H1 (cell line): ENCODE measurements at regions not wholly inside any gene's neighbourhood (a gene's known extent, or its start where the extent isn't known, plus 50 kb on each side); places are given as distances from the start of the nearest gene placed in this dataset.

ENCODE experiments used
- CTCF ChIA-PET: fragments of 300-600 bp; sonication (Branson Sonifier 250); formaldehyde crosslinking; loops from one replicate; lab custom pipeline; 2021; ENCODE audit not compliant: partially characterized antibody; lab: Charles Lee
- POLR2A ChIA-PET: fragments of 300-600 bp; sonication (Branson Sonifier 250); formaldehyde crosslinking; loops from one replicate; lab custom pipeline; 2021; ENCODE audit warnings: inconsistent platforms; ENCODE audit not compliant: partially characterized antibody; lab: Charles Lee
- DNase-seq, 2 experiments: peaks; one replicate each; pipeline versions ENCODE4 v3.0.0 to v3.0.0-alpha.2; 2010 to 2022; ENCODE audit warnings: low spot score in 2 of 2, low read depth in 1 of 2, mixed read lengths in 1 of 2
- FAIRE-seq: peaks from 2 replicates; lab custom pipeline; 2011; peaks lifted over from hg19 to GRCh38; lab: Jason Lieb, UNC
- H2AFZ ChIP-seq: 2 replicates; pipeline ENCODE4 v1.8.1; 2012; ENCODE audit warnings: low read length, inconsistent platforms
- H2AK5ac ChIP-seq: 2 replicates; pipeline ENCODE4 v1.6.1; 2013; ENCODE audit warnings: low read depth, low read length
- H2BK120ac ChIP-seq: replicated peaks from 2 replicates; pipeline ENCODE3; 2013; ENCODE audit warnings: low read depth, low read length, inconsistent platforms
- H2BK12ac ChIP-seq: 2 replicates; pipeline ENCODE4 v1.6.1; 2013; ENCODE audit warnings: low read depth, low read length
- H2BK15ac ChIP-seq: 2 replicates; pipeline ENCODE4 v1.6.1; 2013; ENCODE audit warnings: low read length
- H2BK20ac ChIP-seq: 2 replicates; pipeline ENCODE4 v1.6.1; 2013; ENCODE audit warnings: low read length
- H2BK5ac ChIP-seq: 2 replicates; pipeline ENCODE4 v1.6.1; 2013; ENCODE audit warnings: low read depth, low read length
- H3K14ac ChIP-seq: 2 replicates; pipeline ENCODE4 v1.6.1; 2013; ENCODE audit warnings: inconsistent platforms; ENCODE audit not compliant: insufficient read length
- H3K18ac ChIP-seq: 2 replicates; pipeline ENCODE4 v1.6.1; 2013; ENCODE audit warnings: low read length; ENCODE audit errors: extremely low read depth
- H3K23ac ChIP-seq: 2 replicates; pipeline ENCODE4 v1.6.1; 2013; ENCODE audit warnings: inconsistent platforms; ENCODE audit not compliant: insufficient read length
- H3K23me2 ChIP-seq: 2 replicates; pipeline ENCODE4 v1.6.1; 2013; ENCODE audit warnings: low read depth, low read length
- H3K27ac ChIP-seq: 2 replicates; pipeline ENCODE4 v1.6.1; 2011; ENCODE audit warnings: low read depth, low read length, inconsistent platforms
- H3K27me3 ChIP-seq, 4 experiments: replicated peaks in 1 of 4; 1 replicate in 1 of 4; 2 replicates in 3 of 4; pipeline versions ENCODE4 v1.6.1 to v1.8.1; 2011 to 2013; ENCODE audit warnings: low read length in 3 of 4, mild to moderate bottlenecking in 3 of 4, inconsistent platforms in 2 of 4, mixed read lengths in 2 of 4, moderate library complexity in 1 of 4; ENCODE audit not compliant: control insufficient read depth in 3 of 4, insufficient read depth in 3 of 4; ENCODE audit errors: extremely low read depth in 1 of 4
- H3K36me3 ChIP-seq, 4 experiments: 2 replicates each; pipeline versions ENCODE4 v1.6.1 to v1.8.1; 2011 to 2013; ENCODE audit warnings: mild to moderate bottlenecking in 4 of 4, low read length in 3 of 4, moderate library complexity in 2 of 4, control low read depth in 1 of 4, inconsistent platforms in 1 of 4; ENCODE audit not compliant: insufficient read depth in 4 of 4, control insufficient read depth in 2 of 4
- H3K4ac ChIP-seq: replicated peaks from 2 replicates; pipeline ENCODE3; 2013; ENCODE audit warnings: low read length, low read depth, mixed read lengths, inconsistent platforms; ENCODE audit not compliant: insufficient read length
- H3K4me1 ChIP-seq, 4 experiments: replicated peaks in 1 of 4; 1 replicate in 1 of 4; 2 replicates in 3 of 4; pipeline versions ENCODE4 v1.6.1 to v1.8.1; 2011 to 2013; ENCODE audit warnings: low read length in 3 of 4, inconsistent platforms in 2 of 4, mixed read lengths in 1 of 4; ENCODE audit not compliant: insufficient read depth in 4 of 4, control insufficient read depth in 3 of 4
- H3K4me2 ChIP-seq, 2 experiments: 2 replicates each; pipeline versions ENCODE4 v1.6.1 to v1.8.1; 2011 to 2013; ENCODE audit warnings: low read depth in 2 of 2, low read length in 2 of 2, control low read depth in 1 of 2, inconsistent platforms in 1 of 2, mild to moderate bottlenecking in 1 of 2; ENCODE audit not compliant: insufficient read depth in 1 of 2
- H3K4me3 ChIP-seq, 4 experiments: fragments of 200-600, 300-600 bp in 1 of 4; sonication (generic), shearing (Covaris generic), sonication (Bioruptor Twin) in 1 of 4; 2 replicates each; pipeline versions ENCODE4 v1.5.1 to v1.8.1; 2011 to 2016; ENCODE audit warnings: low read length in 4 of 4, low read depth in 3 of 4, control low read depth in 2 of 4, inconsistent platforms in 2 of 4, mild to moderate bottlenecking in 2 of 4, mixed read lengths in 1 of 4, moderate library complexity in 1 of 4; ENCODE audit not compliant: insufficient read depth in 2 of 4; ENCODE audit errors: extremely low read depth in 1 of 4
- H3K56ac ChIP-seq: replicated peaks from 2 replicates; pipeline ENCODE3; 2013; ENCODE audit warnings: low read depth, mild to moderate bottlenecking, mixed read lengths, low read length, inconsistent platforms; ENCODE audit not compliant: insufficient read length
- H3K79me1 ChIP-seq: 2 replicates; pipeline ENCODE4 v1.6.1; 2013; ENCODE audit warnings: low read depth, low read length, control low read depth
- H3K79me2 ChIP-seq, 2 experiments: 2 replicates each; pipeline versions ENCODE4 v1.6.1 to v1.8.1; 2012 to 2013; ENCODE audit warnings: low read length in 2 of 2, mild to moderate bottlenecking in 2 of 2, inconsistent platforms in 1 of 2; ENCODE audit not compliant: insufficient read depth in 2 of 2, control insufficient read depth in 1 of 2
- H3K9ac ChIP-seq, 4 experiments: replicated peaks in 1 of 4; 1 replicate in 1 of 4; 2 replicates in 3 of 4; pipeline versions ENCODE4 v1.6.1 to v1.8.1; 2011 to 2013; ENCODE audit warnings: low read depth in 3 of 4, low read length in 3 of 4, control low read depth in 2 of 4, mild to moderate bottlenecking in 2 of 4, moderate library complexity in 2 of 4, inconsistent platforms in 1 of 4; ENCODE audit errors: extremely low read depth in 1 of 4
- H3K9me3 ChIP-seq, 2 experiments: 2 replicates each; pipeline versions ENCODE4 v1.6.1 to v1.8.1; 2012 to 2013; ENCODE audit warnings: mild to moderate bottlenecking in 2 of 2, moderate library complexity in 2 of 2, control low read depth in 1 of 2, inconsistent platforms in 1 of 2, low read depth in 1 of 2, low read length in 1 of 2, mixed read lengths in 1 of 2; ENCODE audit not compliant: insufficient read depth in 2 of 2
- H4K20me1 ChIP-seq, 2 experiments: replicated peaks in 1 of 2; 2 replicates each; pipeline versions ENCODE3 to v1.8.1; 2011 to 2013; ENCODE audit warnings: inconsistent platforms in 2 of 2, low read length in 2 of 2, mild to moderate bottlenecking in 1 of 2; ENCODE audit not compliant: insufficient read depth in 2 of 2, control insufficient read depth in 1 of 2
- H4K5ac ChIP-seq: 2 replicates; pipeline ENCODE4 v1.6.1; 2013; ENCODE audit warnings: low read length, low read depth, mixed read lengths, inconsistent platforms; ENCODE audit not compliant: insufficient read length
- H4K8ac ChIP-seq: 2 replicates; pipeline ENCODE4 v1.8.0; 2013; ENCODE audit warnings: mild to moderate bottlenecking, moderate library complexity, low read length, inconsistent platforms; ENCODE audit not compliant: insufficient read depth; ENCODE audit errors: extremely low read depth
- H4K91ac ChIP-seq: replicated peaks from 2 replicates; pipeline ENCODE3; 2013; ENCODE audit warnings: low read length, mixed read lengths, inconsistent platforms; ENCODE audit not compliant: insufficient read length
- ASH2L ChIP-seq: fragments of 200-600, 300-600 bp; sonication (generic); IDR thresholded peaks from one replicate; pipeline ENCODE4 v1.7.1; 2017; ENCODE audit warnings: low read length
- EGR1 ChIP-seq: IDR thresholded peaks from 2 replicates; pipeline ENCODE4 v1.6.1; 2011; ENCODE audit warnings: low read depth, low read length, borderline replicate concordance
- GABPA ChIP-seq: IDR thresholded peaks from 2 replicates; pipeline ENCODE4 v1.6.1; 2011; ENCODE audit warnings: mild to moderate bottlenecking, low read length, moderate library complexity, borderline replicate concordance; ENCODE audit not compliant: insufficient read depth
- WGBS, 2 experiments: shearing (Covaris generic) in 1 of 2; methylation state at CpG; one replicate each; pipeline versions ENCODE4 v1.1.6 to v1.1.7; 2013 to 2015; ENCODE audit warnings: low lambda C conversion rate in 2 of 2, mixed read lengths in 2 of 2, inconsistent platforms in 1 of 2, low coverage in 1 of 2, missing lambda C conversion rate in 1 of 2; ENCODE audit not compliant: insufficient replicate concordance in 2 of 2, insufficient coverage in 1 of 2, insufficient read length in 1 of 2; ENCODE audit errors: extremely low coverage in 1 of 2, missing lambda C conversion rate in 1 of 2; 5-methylcytosine and 5-hydroxymethylcytosine counted together

- Histone ChIP-seq H2AFZ (peak overlapping the region; percentile 90; the same call in 1 of the 2 replicates), H3K4me3 (no peak overlapping the region), H3K4me1 (peaks cover 0 to 2% (median 0%) of the 10 kb centered on the region in 4 experiments; a peak in 3 of 7 replicates), H4K5ac (no peak overlapping the region), H3K27me3 (no peaks in the 10 kb centered on the region), H2BK5ac (0 out of 2 replicates have a peak overlapping the region, but pooled peaks have one; percentile 8), H2BK15ac (peak overlapping the region; percentile 48; the same call in 1 of the 2 replicates), H3K79me2 (no peaks in the 10 kb centered on the region), H3K36me3 (no peaks in the 10 kb centered on the region), H2BK20ac (no peak overlapping the region), H3K23me2 (peaks cover 5% of the 10 kb centered on the region; the same call in 1 of the 2 replicates), H3K9me3 (no peaks in the 10 kb centered on the region), H4K8ac (no peak overlapping the region; the same call in none of the 2 replicates), H3K14ac (no peak overlapping the region), H3K4ac (no peak overlapping the region), H2BK120ac (no peak overlapping the region), H3K9ac (no peak overlapping the region), H3K56ac (no peak overlapping the region), H4K91ac (no peak overlapping the region), H3K18ac (no peak overlapping the region), H4K20me1 (peaks cover 0 to 4% of the 10 kb centered on the region in 2 experiments), H2AK5ac (peak overlapping the region; percentile 71; the same call in 1 of the 2 replicates), H3K4me2 (no peak overlapping the region), H2BK12ac (peak overlapping the region; percentile 69; the same call in 1 of the 2 replicates), H3K27ac (no peak overlapping the region), H3K79me1 (no peaks in the 10 kb centered on the region), H3K23ac (no peak overlapping the region)
- TF ChIP-seq ASH2L (no peak), EGR1 (no peak), GABPA (no peak)
- CTCF ChIA-PET, result interaction anchor here (1.1 to 1.2 kb wide), 2 partner anchors 91 to 351 kb away, joined by 3 to 5 read pairs; no protein-coding TSS in a partner anchor
- DNase-seq (no peak), FAIRE-seq (no peak)
- POLR2A ChIA-PET, result no interaction called here
- WGBS, 2 experiments, result 80% methylated on average over 13 of the region's 13 CpGs; no CpG with 5 or more reads in 1 of the 2 experiments
Measured at GRCh38 chr9:86765746-86766430, 181.4 kb downstream of the GAS1 start.
